ENCODE measurements at regions not wholly inside any gene's neighbourhood (a gene's known extent, or its start where the extent isn't known, plus 50 kb on each side); places are given as distances from the start of the nearest gene placed in this dataset.

DNA sequence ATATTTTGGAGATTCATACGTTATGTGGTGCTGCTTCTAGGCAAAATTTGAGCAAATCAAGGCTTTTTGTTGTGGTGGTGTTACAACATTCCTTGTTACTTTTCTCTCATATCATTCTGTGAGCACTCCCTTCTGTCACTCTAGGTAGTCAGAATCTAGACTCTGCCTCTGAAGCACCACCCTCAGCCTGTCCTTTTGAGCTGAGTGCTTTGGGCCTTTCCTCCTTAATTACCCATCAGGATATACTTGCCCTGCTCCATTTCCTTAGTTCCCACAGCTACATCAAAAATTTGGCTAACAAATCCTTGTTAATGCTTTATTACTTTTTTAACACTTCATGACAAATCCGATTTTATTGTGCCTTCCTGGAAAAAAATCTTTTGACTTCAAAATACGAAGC is 289.6 kb downstream of the CALCRL start:
- 60 to 69% methylated on average over 3 of the region's 3 CpGs for WGBS, 2 donors
- H3K27ac ChIP-seq: peak overlapping the region in 4 of 10 donors; percentile 34 to 54 (median 47)
- DNase-seq (no peak), ATAC-seq (peak in 4 of 8 donors; percentile 25 to 65 (median 57))
- peaks cover 0 to 41% (median 24%) of the 10 kb centered on the region in 11 donors for H3K9me3 ChIP-seq
- H3K4me3 ChIP-seq: no peak overlapping the region
- H3K4me1 ChIP-seq: peaks cover 0 to 17% (median 0%) of the 10 kb centered on the region in 9 donors
- intact Hi-C loops (cut with DNase I): no loop called here
- H3K27me3 ChIP-seq: no peaks in the 10 kb centered on the region
- TF ChIP-seq CTCF (IDR thresholded peaks at IDR 0.05): no peak
- no peaks in the 10 kb centered on the region for H3K36me3 ChIP-seq

- Histone ChIP-seq H3K36me3 (no peaks in the 10 kb centered on the region), H3K9me3 (peaks cover 0 to 43% (median 24%) of the 10 kb centered on the region in 11 donors), H3K27ac (no peak overlapping the region), H3K4me1 (peaks cover 0 to 17% (median 0%) of the 10 kb centered on the region in 9 donors), H3K4me3 (no peak overlapping the region), H3K27me3 (no peaks in the 10 kb centered on the region)
- DNase-seq: no peak
- 91 to 95% methylated on average over 2 of the region's 2 CpGs for WGBS, 2 donors
- intact Hi-C loops (cut with DNase I): no loop called here
- ATAC-seq: no peak
- no peak for TF ChIP-seq CTCF (IDR thresholded peaks at IDR 0.05)
Observed at GRCh38 chr2:187157046-187157445, 291.0 kb downstream of the CALCRL start.

DNA sequence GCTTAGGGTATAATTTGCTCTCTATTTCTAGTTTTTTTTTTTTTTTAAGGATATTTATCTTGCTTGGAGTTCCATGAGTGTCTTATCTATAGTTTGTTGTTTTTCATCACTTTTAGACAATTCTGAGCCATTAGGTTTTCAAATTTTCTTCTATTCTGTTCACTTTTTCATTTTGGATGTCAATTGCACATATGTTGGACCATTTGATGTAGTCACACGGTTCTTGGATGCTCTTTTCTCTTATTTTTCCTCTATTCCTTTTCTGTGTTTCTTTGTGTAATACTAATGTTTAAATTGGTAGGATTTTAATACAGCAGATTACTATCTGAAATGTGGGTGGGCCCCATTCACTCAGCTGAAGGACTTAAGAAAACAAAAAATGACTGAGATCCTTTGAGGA is 292.6 kb downstream of the CALCRL start:
- DNase-seq (no peak), ATAC-seq (no peak)
- Histone ChIP-seq H3K27me3 (no peaks in the 10 kb centered on the region), H3K36me3 (no peaks in the 10 kb centered on the region), H3K27ac (no peak overlapping the region), H3K9me3 (peaks cover 0 to 43% (median 24%) of the 10 kb centered on the region in 11 donors), H3K4me3 (no peak overlapping the region), H3K4me1 (peaks cover 0 to 17% (median 0%) of the 10 kb centered on the region in 9 donors)
- intact Hi-C loops (cut with DNase I): no loop called here
- TF ChIP-seq CTCF (IDR thresholded peaks at IDR 0.05): no peak
- WGBS, 2 donors: 85 to 88% methylated on average over 1 of the region's 1 CpG

- no peak for DNase-seq
- Histone ChIP-seq H3K27ac (no peak overlapping the region), H3K27me3 (no peaks in the 10 kb centered on the region), H3K36me3 (no peaks in the 10 kb centered on the region), H3K9me3 (peaks cover 0 to 37% (median 21%) of the 10 kb centered on the region in 11 donors), H3K4me1 (no peaks in the 10 kb centered on the region), H3K4me3 (no peak overlapping the region)
- WGBS, 2 donors: 60 to 61% methylated on average over 3 of the region's 3 CpGs
- ATAC-seq: no peak
- intact Hi-C loops (cut with DNase I): no loop called here
- TF ChIP-seq CTCF (IDR thresholded peaks at IDR 0.05): no peak
Observed at GRCh38 chr2:187150670-187151069, 297.4 kb downstream of the CALCRL start.
